RWPE2 (cell line): ENCODE measurements at regions not wholly inside any gene's neighbourhood (a gene's known extent, or its start where the extent isn't known, plus 50 kb on each side); places are given as distances from the start of the nearest gene placed in this dataset.
"Not testable (repeated sequence)": the region's sequence is repeated elsewhere in the genome, so short reads cannot be mapped to it uniquely, and the experiment has no call there.

Experiments used
- ATAC-seq: fragments of 200-7000 bp; cut with Tn5 transposase; 3 replicates; pipeline ENCODE4 v1.9.1; 2021; ENCODE audit warnings: low read depth
- DNase-seq: peaks from one replicate; pipeline ENCODE4 v3.0.0-alpha.2; 2020; ENCODE audit warnings: low spot score
- H3K27ac ChIP-seq: fragments of 450-650 bp; 2 replicates; pipeline ENCODE4 v1.5.1; 2017; ENCODE audit warnings: mild to moderate bottlenecking; ENCODE audit not compliant: poor library complexity, severe bottlenecking
- H3K27me3 ChIP-seq: fragments of 250-450 bp; sonication (Bioruptor Pico); 2 replicates; pipeline ENCODE4 v1.5.1; 2021; ENCODE audit warnings: mild to moderate bottlenecking, moderate library complexity; ENCODE audit not compliant: insufficient read depth, poor library complexity, severe bottlenecking
- H3K36me3 ChIP-seq: fragments of 250-450 bp; sonication (Bioruptor Pico); 2 replicates; pipeline ENCODE4 v1.5.1; 2020; ENCODE audit warnings: low read depth, mild to moderate bottlenecking, moderate library complexity
- H3K4me1 ChIP-seq: fragments of 250-450 bp; sonication (Bioruptor Pico); 2 replicates; pipeline ENCODE4 v1.5.1; 2021; ENCODE audit warnings: mild to moderate bottlenecking, moderate library complexity; ENCODE audit not compliant: insufficient read depth, poor library complexity, severe bottlenecking
- H3K4me3 ChIP-seq: fragments of 250-450 bp; sonication (Bioruptor Pico); 2 replicates; pipeline ENCODE4 v1.5.1; 2021; ENCODE audit warnings: mild to moderate bottlenecking, moderate library complexity; ENCODE audit not compliant: severe bottlenecking
- H3K9me3 ChIP-seq: fragments of 250-450 bp; sonication (Bioruptor Pico); 2 replicates; pipeline ENCODE4 v1.5.1; 2021; ENCODE audit warnings: mild to moderate bottlenecking, moderate library complexity; ENCODE audit not compliant: severe bottlenecking
- TF ChIP-seq, protein P1 (sequence below): fragments of 450-650 bp; IDR thresholded peaks from one replicate; pipeline ENCODE4 v1.5.1; 2017; ENCODE audit warnings: mild to moderate bottlenecking, moderate library complexity; ENCODE audit not compliant: poor library complexity, severe bottlenecking

- H3K4me1 ChIP-seq = no peaks in the 10 kb centered on the region
- TF ChIP-seq, protein P1, sequence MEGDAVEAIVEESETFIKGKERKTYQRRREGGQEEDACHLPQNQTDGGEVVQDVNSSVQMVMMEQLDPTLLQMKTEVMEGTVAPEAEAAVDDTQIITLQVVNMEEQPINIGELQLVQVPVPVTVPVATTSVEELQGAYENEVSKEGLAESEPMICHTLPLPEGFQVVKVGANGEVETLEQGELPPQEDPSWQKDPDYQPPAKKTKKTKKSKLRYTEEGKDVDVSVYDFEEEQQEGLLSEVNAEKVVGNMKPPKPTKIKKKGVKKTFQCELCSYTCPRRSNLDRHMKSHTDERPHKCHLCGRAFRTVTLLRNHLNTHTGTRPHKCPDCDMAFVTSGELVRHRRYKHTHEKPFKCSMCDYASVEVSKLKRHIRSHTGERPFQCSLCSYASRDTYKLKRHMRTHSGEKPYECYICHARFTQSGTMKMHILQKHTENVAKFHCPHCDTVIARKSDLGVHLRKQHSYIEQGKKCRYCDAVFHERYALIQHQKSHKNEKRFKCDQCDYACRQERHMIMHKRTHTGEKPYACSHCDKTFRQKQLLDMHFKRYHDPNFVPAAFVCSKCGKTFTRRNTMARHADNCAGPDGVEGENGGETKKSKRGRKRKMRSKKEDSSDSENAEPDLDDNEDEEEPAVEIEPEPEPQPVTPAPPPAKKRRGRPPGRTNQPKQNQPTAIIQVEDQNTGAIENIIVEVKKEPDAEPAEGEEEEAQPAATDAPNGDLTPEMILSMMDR = no peak
- H3K27ac ChIP-seq = no peak overlapping the region
- no peak overlapping the region for H3K4me3 ChIP-seq
- ATAC-seq (no peak), DNase-seq (no peak)
- no peaks in the 10 kb centered on the region for H3K9me3 ChIP-seq
- no peaks in the 10 kb centered on the region for H3K36me3 ChIP-seq
- H3K27me3 ChIP-seq = no peaks in the 10 kb centered on the region
Observed at GRCh38 chr17:5896215-5896614, 174.0 kb upstream of the WSCD1 start.

DNA sequence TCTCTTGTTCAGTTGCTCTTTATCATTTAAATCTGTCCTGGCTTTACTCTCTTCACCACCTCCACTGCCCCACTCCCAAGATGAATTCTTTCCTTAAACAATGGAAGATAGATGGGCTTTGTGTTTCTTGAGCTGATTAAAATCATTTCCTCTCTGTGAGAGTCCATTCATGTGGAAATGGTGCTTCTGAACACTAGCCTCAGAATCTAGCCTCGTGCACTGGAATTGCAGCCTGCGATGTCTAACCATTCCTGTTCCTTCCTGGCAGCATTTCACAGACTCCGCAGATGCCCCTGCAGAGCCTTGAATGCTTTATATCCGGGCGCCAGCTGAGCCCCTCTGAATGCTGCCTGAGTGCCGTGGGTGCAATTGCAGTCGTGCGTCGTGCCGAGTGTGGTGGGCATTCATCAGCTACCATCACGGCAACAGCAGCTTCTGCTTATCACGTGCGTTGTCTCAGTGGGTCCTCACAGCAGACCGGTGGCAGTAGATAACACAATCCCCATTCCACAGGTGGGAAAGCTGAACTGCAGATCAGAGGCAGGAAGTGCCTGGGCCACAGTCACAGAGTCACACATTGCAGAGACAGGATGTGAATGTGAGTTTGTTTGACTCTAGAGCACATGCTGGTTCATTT lies 172.8 kb upstream of the WSCD1 start:
- no peaks in the 10 kb centered on the region for H3K27me3 ChIP-seq
- no peaks in the 10 kb centered on the region for H3K9me3 ChIP-seq
- ATAC-seq (no peak), DNase-seq (no peak)
- H3K27ac ChIP-seq = no peak overlapping the region
- H3K36me3 ChIP-seq = no peaks in the 10 kb centered on the region
- no peaks in the 10 kb centered on the region for H3K4me1 ChIP-seq
- TF ChIP-seq, protein P1 = no peak
- no peak overlapping the region for H3K4me3 ChIP-seq

DNA sequence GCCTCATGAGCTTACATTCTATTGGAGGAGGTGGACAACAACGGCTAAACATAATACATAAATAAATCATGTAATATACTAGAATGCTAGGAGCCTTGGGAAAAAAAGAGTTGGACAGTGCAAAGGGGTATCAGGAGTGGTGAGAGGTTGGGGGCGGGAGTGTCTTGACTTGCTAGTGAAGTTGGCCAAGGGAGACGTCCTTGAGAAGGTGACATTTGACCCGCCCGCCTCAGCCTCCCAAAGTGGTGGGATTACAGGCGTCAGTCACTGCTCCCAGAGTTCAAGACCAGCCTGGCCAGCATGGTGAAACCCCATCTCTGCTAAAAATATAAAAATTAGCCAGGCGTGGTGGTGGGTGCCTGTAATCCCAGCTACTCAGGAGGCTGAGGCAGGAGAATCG lies 172.2 kb upstream of the WSCD1 start:
- H3K4me1 ChIP-seq, H3K4me3 ChIP-seq, H3K27me3 ChIP-seq, H3K36me3 ChIP-seq, H3K27ac ChIP-seq, H3K9me3 ChIP-seq, DNase-seq, ATAC-seq: not testable (repeated sequence)

- DNase-seq (no peak), ATAC-seq (no peak)
- Histone ChIP-seq H3K27ac (no peak overlapping the region), H3K27me3 (no peaks in the 10 kb centered on the region), H3K9me3 (no peaks in the 10 kb centered on the region), H3K4me1 (no peaks in the 10 kb centered on the region), H3K36me3 (no peaks in the 10 kb centered on the region), H3K4me3 (no peak overlapping the region)
- TF ChIP-seq, protein P1 = no peak
Observed at GRCh38 chr17:5898406-5898805, 171.8 kb upstream of the WSCD1 start.

GRCh38 chr17:5899496-5900195 lies 170.5 kb upstream of the WSCD1 start:
- H3K36me3 ChIP-seq = no peaks in the 10 kb centered on the region
- peaks cover 2% of the 10 kb centered on the region for H3K9me3 ChIP-seq
- ATAC-seq = no peak
- H3K27ac ChIP-seq = no peak overlapping the region
- no peak overlapping the region for H3K4me3 ChIP-seq
- no peak for DNase-seq
- H3K27me3 ChIP-seq = no peaks in the 10 kb centered on the region
- TF ChIP-seq, protein P1 = no peak
- H3K4me1 ChIP-seq = no peaks in the 10 kb centered on the region
